ENCODE measurements at regions not wholly inside any gene's neighbourhood (a gene's known extent, or its start where the extent isn't known, plus 50 kb on each side); places are given as distances from the start of the nearest gene placed in this dataset.
A peak's percentile ranks its signal among the peaks of the same experiment; 100 is the strongest.
"Not testable (repeated sequence)": the region's sequence is repeated elsewhere in the genome, so short reads cannot be mapped to it uniquely, and the experiment has no call there.

- DNase-seq = no peak
Observed at GRCh38 chr5:14996997-14997396, 125.4 kb upstream of the ANKH start.

GRCh38 chr5:14995229-14995628 is 123.7 kb upstream of the ANKH start:
- no peak for ATAC-seq
- Histone ChIP-seq H3K4me3 (no peak overlapping the region), H3K4me1 (no peaks in the 10 kb centered on the region), H3K27ac (no peak overlapping the region), H3K9me3 (no peaks in the 10 kb centered on the region), H3K36me3 (no peaks in the 10 kb centered on the region), H3K27me3 (no peaks in the 10 kb centered on the region)
- DNase-seq = no peak
- 71 to 77% methylated on average over 4 of the region's 4 CpGs for WGBS, 2 donors
- intact Hi-C loops (cut with DNase I) = no loop called here
- no peak for TF ChIP-seq CTCF (IDR thresholded peaks at IDR 0.05)
- peak; percentile 84 for FAIRE-seq

More at GRCh38 chr5:14996997-14997396, 125.4 kb upstream of the ANKH start:
- intact Hi-C loops (cut with DNase I) = no loop called here
- Histone ChIP-seq H3K27ac (no peak overlapping the region), H3K4me3 (no peak overlapping the region), H3K4me1 (no peaks in the 10 kb centered on the region), H3K9me3 (no peaks in the 10 kb centered on the region), H3K27me3 (no peaks in the 10 kb centered on the region), H3K36me3 (no peaks in the 10 kb centered on the region)
- TF ChIP-seq CTCF (IDR thresholded peaks at IDR 0.05) = no peak
- ATAC-seq (peak in 2 of 4 donors; percentile 32 to 36), FAIRE-seq (no peak)
- WGBS, 2 donors = 56 to 64% methylated on average over 3 of the region's 3 CpGs

- H3K27me3 ChIP-seq; intact Hi-C loops (cut with DNase I); ATAC-seq; H3K4me3 ChIP-seq; FAIRE-seq; H3K36me3 ChIP-seq; H3K27ac ChIP-seq; H3K9me3 ChIP-seq; H3K4me1 ChIP-seq: not testable (repeated sequence)
- 90 to 93% methylated on average over 28 to 40 of the region's 40 CpGs for WGBS, 2 donors
- peak in 1 of 6 donors; percentile 44 for DNase-seq
Observed at GRCh38 chr5:14993459-14994133, 122.0 kb upstream of the ANKH start.

- H3K27me3 ChIP-seq; DNase-seq; FAIRE-seq; H3K9me3 ChIP-seq; H3K4me1 ChIP-seq; intact Hi-C loops (cut with DNase I); H3K4me3 ChIP-seq; H3K36me3 ChIP-seq; H3K27ac ChIP-seq; ATAC-seq: not testable (repeated sequence)
- WGBS, 2 donors = 80 to 84% methylated on average over 28 of the region's 28 CpGs
Observed at GRCh38 chr5:14992751-14993458, 121.3 kb upstream of the ANKH start.

GRCh38 chr5:14988223-14988622 is 116.6 kb upstream of the ANKH start:
- ATAC-seq (no peak), DNase-seq (no peak), FAIRE-seq (no peak)
- H3K9me3 ChIP-seq = no peaks in the 10 kb centered on the region
- no peaks in the 10 kb centered on the region for H3K4me1 ChIP-seq
- 83 to 90% methylated on average over 5 of the region's 5 CpGs for WGBS, 2 donors
- TF ChIP-seq CTCF (IDR thresholded peaks at IDR 0.05) = no peak
- no peaks in the 10 kb centered on the region for H3K27me3 ChIP-seq
- intact Hi-C loops (cut with DNase I) = no loop called here
- no peak overlapping the region for H3K27ac ChIP-seq
- H3K36me3 ChIP-seq = no peaks in the 10 kb centered on the region
- H3K4me3 ChIP-seq = no peak overlapping the region

- no peak for DNase-seq
- Histone ChIP-seq H3K27me3 (no peaks in the 10 kb centered on the region), H3K9me3 (no peaks in the 10 kb centered on the region), H3K27ac (no peak overlapping the region), H3K4me3 (no peak overlapping the region), H3K4me1 (no peaks in the 10 kb centered on the region), H3K36me3 (no peaks in the 10 kb centered on the region)
- no peak for ATAC-seq
- intact Hi-C loops (cut with DNase I) = no loop called here
- no peak for TF ChIP-seq CTCF (IDR thresholded peaks at IDR 0.05)
- 89 to 95% methylated on average over 3 of the region's 3 CpGs for WGBS, 2 donors
- no peak for FAIRE-seq
Observed at GRCh38 chr5:14986413-14986812, 114.8 kb upstream of the ANKH start.
